Globus pallidus (tissue), 1 donor: ENCODE measurements at regions not wholly inside any gene's neighbourhood (a gene's known extent, or its start where the extent isn't known, plus 50 kb on each side); places are given as distances from the start of the nearest gene placed in this dataset.

ENCODE experiments used
- DNase-seq: peaks from one replicate; pipeline ENCODE4 v3.0.0-alpha.2; 2015; ENCODE audit warnings: low spot score

GRCh38 chr9:135240222-135240621 lies 152.8 kb downstream of the OLFM1 start:
- DNase-seq: no peak

GRCh38 chr9:135240871-135241311 lies 153.4 kb downstream of the OLFM1 start:
- no peak for DNase-seq

- no peak for DNase-seq
Observed at GRCh38 chr9:135241381-135242048, 154.0 kb downstream of the OLFM1 start.

GRCh38 chr9:135242049-135242396 lies 154.6 kb downstream of the OLFM1 start:
- no peak for DNase-seq

GRCh38 chr9:135242406-135242805 lies 154.9 kb downstream of the OLFM1 start:
- no peak for DNase-seq

GRCh38 chr9:135243201-135244190 lies 156.0 kb downstream of the OLFM1 start:
- DNase-seq: no peak

- no peak for DNase-seq
Observed at GRCh38 chr9:135244271-135245221, 157.1 kb downstream of the OLFM1 start.

GRCh38 chr9:135245482-135246247 lies 158.2 kb downstream of the OLFM1 start:
- no peak for DNase-seq

GRCh38 chr9:135246248-135247205 lies 159.1 kb downstream of the OLFM1 start:
- no peak for DNase-seq

GRCh38 chr9:135247227-135247930 lies 159.9 kb downstream of the OLFM1 start:
- no peak for DNase-seq

GRCh38 chr9:135248111-135248510 lies 160.6 kb downstream of the OLFM1 start:
- DNase-seq: no peak

GRCh38 chr9:135248721-135249120 lies 161.3 kb downstream of the OLFM1 start:
- no peak for DNase-seq

- no peak for DNase-seq
Observed at GRCh38 chr9:135249191-135249590, 161.7 kb downstream of the OLFM1 start.

- DNase-seq: no peak
Observed at GRCh38 chr9:135249711-135250110, 162.2 kb downstream of the OLFM1 start.

- no peak for DNase-seq
Observed at GRCh38 chr9:135251331-135251761, 163.9 kb downstream of the OLFM1 start.

GRCh38 chr9:135251996-135252760 lies 164.7 kb downstream of the OLFM1 start:
- no peak for DNase-seq

GRCh38 chr9:135252980-135253304 lies 165.5 kb downstream of the OLFM1 start:
- no peak for DNase-seq

GRCh38 chr9:135253305-135254004 lies 166.0 kb downstream of the OLFM1 start:
- DNase-seq: no peak
